ENCODE measurements at regions not wholly inside any gene's neighbourhood (a gene's known extent, or its start where the extent isn't known, plus 50 kb on each side); places are given as distances from the start of the nearest gene placed in this dataset.
"Not testable (repeated sequence)": the region's sequence is repeated elsewhere in the genome, so short reads cannot be mapped to it uniquely, and the experiment has no call there.

GRCh38 chr19:23568116-23568515 is 118.9 kb downstream of the ZNF675 start:
- not testable (repeated sequence) for H3K4me3 ChIP-seq (ENCODE audit: low read depth in 1 of 3, low read length in 3 of 3); H3K4me1 ChIP-seq (ENCODE audit: control insufficient read depth in 4 of 4, insufficient read depth in 4 of 4, low read length in 3 of 4); H3K27me3 ChIP-seq (ENCODE audit: control insufficient read depth in 4 of 4, insufficient read depth in 4 of 4, low read length in 3 of 4); H3K9ac ChIP-seq (ENCODE audit: low read depth in 1 of 2, low read length in 2 of 2); H3K27ac ChIP-seq (ENCODE audit: low read depth in 1 of 2, low read length in 2 of 2); H3K36me3 ChIP-seq (ENCODE audit: control insufficient read depth in 4 of 4, insufficient read depth in 3 of 4, low read depth in 1 of 4, low read length in 3 of 4); DNase-seq (ENCODE audit: low spot score)
- H3K9me3 ChIP-seq (ENCODE audit: control insufficient read depth in 4 of 4, low read length in 3 of 4), result peaks cover 8 to 25% (median 20%) of the 10 kb centered on the region in 4 donors
- 84% methylated on average over 15 of the region's 15 CpGs for WGBS

GRCh38 chr19:23565256-23565655 is 121.8 kb downstream of the ZNF675 start:
- Histone ChIP-seq H3K27ac (ENCODE audit: low read depth in 1 of 2, low read length in 2 of 2) (no peak overlapping the region), H3K9ac (ENCODE audit: low read depth in 1 of 2, low read length in 2 of 2) (no peak overlapping the region), H3K36me3 (ENCODE audit: control insufficient read depth in 4 of 4, insufficient read depth in 3 of 4, low read depth in 1 of 4, low read length in 3 of 4) (no peaks in the 10 kb centered on the region), H3K27me3 (ENCODE audit: control insufficient read depth in 4 of 4, insufficient read depth in 4 of 4, low read length in 3 of 4) (no peaks in the 10 kb centered on the region), H3K4me3 (ENCODE audit: low read depth in 1 of 3, low read length in 3 of 3) (peak overlapping the region in 1 of 3 donors; percentile 7), H3K9me3 (ENCODE audit: control insufficient read depth in 4 of 4, low read length in 3 of 4) (peaks cover 4 to 17% (median 12%) of the 10 kb centered on the region in 4 donors), H3K4me1 (ENCODE audit: control insufficient read depth in 4 of 4, insufficient read depth in 4 of 4, low read length in 3 of 4) (no peaks in the 10 kb centered on the region)
- TF ChIP-seq TAF1 (conservative IDR thresholded peaks at IDR 0.05) (no peak), CTCF (IDR thresholded peaks at IDR 0.05; ENCODE audit: low read depth, low read length, missing input control) (no peak), EGR1 (IDR thresholded peaks at IDR 0.05; ENCODE audit: low read depth in 2 of 2) (no peak), ATF3 (IDR thresholded peaks at IDR 0.05) (no peak), HNF4A (conservative IDR thresholded peaks at IDR 0.05) (no peak), RAD21 (IDR thresholded peaks at IDR 0.05) (no peak), SP1 (IDR thresholded peaks at IDR 0.05) (no peak), MAX (IDR thresholded peaks at IDR 0.05) (no peak), FOXA1 (IDR thresholded peaks at IDR 0.05) (no peak), REST (IDR thresholded peaks at IDR 0.05) (no peak), YY1 (IDR thresholded peaks at IDR 0.05) (no peak), ZBTB33 (IDR thresholded peaks at IDR 0.05) (no peak), HNF4G (IDR thresholded peaks at IDR 0.05) (no peak)
- WGBS, result 77% methylated on average over 3 of the region's 3 CpGs
- DNase-seq (ENCODE audit: low spot score), result no peak

Data from liver (tissue), 8 donors.